ENCODE measurements at regions not wholly inside any gene's neighbourhood (a gene's known extent, or its start where the extent isn't known, plus 50 kb on each side); places are given as distances from the start of the nearest gene placed in this dataset.
A peak's percentile ranks its signal among the peaks of the same experiment; 100 is the strongest.

- no peaks in the 10 kb centered on the region for H3K36me3 ChIP-seq (ENCODE audit: control insufficient read depth in 2 of 2, insufficient read depth in 1 of 2, low read length in 2 of 2)
- H3K4me3 ChIP-seq (ENCODE audit: low read depth, low read length) = no peak overlapping the region
- peaks cover 8% of the 10 kb centered on the region for H3K4me1 ChIP-seq (ENCODE audit: control insufficient read depth, insufficient read depth, low read length)
- POLR2A ChIA-PET = no interaction called here
- peak overlapping the region; percentile 21 for H3K27ac ChIP-seq (ENCODE audit: extremely low read depth, low read depth, low read length)
- no peaks in the 10 kb centered on the region for H3K9me3 ChIP-seq (ENCODE audit: control insufficient read depth, insufficient read depth, low read depth, low read length)
- CTCF ChIA-PET = interaction anchor here (0.6 kb wide), 1 partner anchor 21 kb away, joined by 4 read pairs; no protein-coding TSS in a partner anchor
- TF ChIP-seq HOXA7 (CRISPR knock-in tag; IDR thresholded peaks at IDR 0.05; ENCODE audit: borderline replicate concordance) (no peak), ZNF354C (tag by site-specific recombination; IDR thresholded peaks at IDR 0.05; ENCODE audit: borderline replicate concordance, low read depth) (no peak), ZNF76 (tag by site-specific recombination; IDR thresholded peaks at IDR 0.05; ENCODE audit: borderline replicate concordance, low read depth) (no peak), ZBTB21 (tag by site-specific recombination; IDR thresholded peaks at IDR 0.05) (no peak), ZNF449 (tag by site-specific recombination; IDR thresholded peaks at IDR 0.05) (no peak; the same call in 1 of the 2 replicates), PATZ1 (tag by site-specific recombination; IDR thresholded peaks at IDR 0.05) (no peak), HIC1 (tag by site-specific recombination; IDR thresholded peaks at IDR 0.05) (0 out of 2 replicates have a peak, but pooled peaks have one; percentile 37), ZNF488 (tag by site-specific recombination; IDR thresholded peaks at IDR 0.05) (peak; percentile 60; the same call in 1 of the 2 replicates), KLF10 (tag by site-specific recombination; IDR thresholded peaks at IDR 0.05) (0 out of 2 replicates have a peak, but pooled peaks have one; percentile 26), ZNF157 (tag by site-specific recombination; IDR thresholded peaks at IDR 0.05) (no peak), ZNF175 (tag by site-specific recombination; IDR thresholded peaks at IDR 0.05) (no peak), HOXD13 (CRISPR knock-in tag; IDR thresholded peaks at IDR 0.05; ENCODE audit: borderline replicate concordance) (no peak), IKZF3 (tag by site-specific recombination; IDR thresholded peaks at IDR 0.05) (no peak), ZNF561 (tag by site-specific recombination; IDR thresholded peaks at IDR 0.05; ENCODE audit: borderline replicate concordance) (peak; percentile 85), ZBTB20 (tag by site-specific recombination; IDR thresholded peaks at IDR 0.05) (no peak), ZEB2 (tag by site-specific recombination; IDR thresholded peaks at IDR 0.05) (peak; percentile 65), ZNF335 (tag by site-specific recombination; conservative IDR thresholded peaks at IDR 0.05) (no peak), ZNF585B (tag by site-specific recombination; IDR thresholded peaks at IDR 0.05) (no peak), KLF9 (tag by site-specific recombination; IDR thresholded peaks at IDR 0.05; ENCODE audit: low read depth) (no peak)
- TF ChIP-seq, protein P1, sequence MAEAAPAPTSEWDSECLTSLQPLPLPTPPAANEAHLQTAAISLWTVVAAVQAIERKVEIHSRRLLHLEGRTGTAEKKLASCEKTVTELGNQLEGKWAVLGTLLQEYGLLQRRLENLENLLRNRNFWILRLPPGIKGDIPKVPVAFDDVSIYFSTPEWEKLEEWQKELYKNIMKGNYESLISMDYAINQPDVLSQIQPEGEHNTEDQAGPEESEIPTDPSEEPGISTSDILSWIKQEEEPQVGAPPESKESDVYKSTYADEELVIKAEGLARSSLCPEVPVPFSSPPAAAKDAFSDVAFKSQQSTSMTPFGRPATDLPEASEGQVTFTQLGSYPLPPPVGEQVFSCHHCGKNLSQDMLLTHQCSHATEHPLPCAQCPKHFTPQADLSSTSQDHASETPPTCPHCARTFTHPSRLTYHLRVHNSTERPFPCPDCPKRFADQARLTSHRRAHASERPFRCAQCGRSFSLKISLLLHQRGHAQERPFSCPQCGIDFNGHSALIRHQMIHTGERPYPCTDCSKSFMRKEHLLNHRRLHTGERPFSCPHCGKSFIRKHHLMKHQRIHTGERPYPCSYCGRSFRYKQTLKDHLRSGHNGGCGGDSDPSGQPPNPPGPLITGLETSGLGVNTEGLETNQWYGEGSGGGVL (tag by site-specific recombination; IDR thresholded peaks at IDR 0.05) = no peak
- TF ChIP-seq, protein P2, sequence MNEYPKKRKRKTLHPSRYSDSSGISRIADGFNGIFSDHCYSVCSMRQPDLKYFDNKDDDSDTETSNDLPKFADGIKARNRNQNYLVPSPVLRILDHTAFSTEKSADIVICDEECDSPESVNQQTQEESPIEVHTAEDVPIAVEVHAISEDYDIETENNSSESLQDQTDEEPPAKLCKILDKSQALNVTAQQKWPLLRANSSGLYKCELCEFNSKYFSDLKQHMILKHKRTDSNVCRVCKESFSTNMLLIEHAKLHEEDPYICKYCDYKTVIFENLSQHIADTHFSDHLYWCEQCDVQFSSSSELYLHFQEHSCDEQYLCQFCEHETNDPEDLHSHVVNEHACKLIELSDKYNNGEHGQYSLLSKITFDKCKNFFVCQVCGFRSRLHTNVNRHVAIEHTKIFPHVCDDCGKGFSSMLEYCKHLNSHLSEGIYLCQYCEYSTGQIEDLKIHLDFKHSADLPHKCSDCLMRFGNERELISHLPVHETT (tag by site-specific recombination; IDR thresholded peaks at IDR 0.05) = no peak
- TF ChIP-seq, protein P3, sequence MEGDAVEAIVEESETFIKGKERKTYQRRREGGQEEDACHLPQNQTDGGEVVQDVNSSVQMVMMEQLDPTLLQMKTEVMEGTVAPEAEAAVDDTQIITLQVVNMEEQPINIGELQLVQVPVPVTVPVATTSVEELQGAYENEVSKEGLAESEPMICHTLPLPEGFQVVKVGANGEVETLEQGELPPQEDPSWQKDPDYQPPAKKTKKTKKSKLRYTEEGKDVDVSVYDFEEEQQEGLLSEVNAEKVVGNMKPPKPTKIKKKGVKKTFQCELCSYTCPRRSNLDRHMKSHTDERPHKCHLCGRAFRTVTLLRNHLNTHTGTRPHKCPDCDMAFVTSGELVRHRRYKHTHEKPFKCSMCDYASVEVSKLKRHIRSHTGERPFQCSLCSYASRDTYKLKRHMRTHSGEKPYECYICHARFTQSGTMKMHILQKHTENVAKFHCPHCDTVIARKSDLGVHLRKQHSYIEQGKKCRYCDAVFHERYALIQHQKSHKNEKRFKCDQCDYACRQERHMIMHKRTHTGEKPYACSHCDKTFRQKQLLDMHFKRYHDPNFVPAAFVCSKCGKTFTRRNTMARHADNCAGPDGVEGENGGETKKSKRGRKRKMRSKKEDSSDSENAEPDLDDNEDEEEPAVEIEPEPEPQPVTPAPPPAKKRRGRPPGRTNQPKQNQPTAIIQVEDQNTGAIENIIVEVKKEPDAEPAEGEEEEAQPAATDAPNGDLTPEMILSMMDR (tag by site-specific recombination; IDR thresholded peaks at IDR 0.05) = no peak
- TF ChIP-seq, protein P4, sequence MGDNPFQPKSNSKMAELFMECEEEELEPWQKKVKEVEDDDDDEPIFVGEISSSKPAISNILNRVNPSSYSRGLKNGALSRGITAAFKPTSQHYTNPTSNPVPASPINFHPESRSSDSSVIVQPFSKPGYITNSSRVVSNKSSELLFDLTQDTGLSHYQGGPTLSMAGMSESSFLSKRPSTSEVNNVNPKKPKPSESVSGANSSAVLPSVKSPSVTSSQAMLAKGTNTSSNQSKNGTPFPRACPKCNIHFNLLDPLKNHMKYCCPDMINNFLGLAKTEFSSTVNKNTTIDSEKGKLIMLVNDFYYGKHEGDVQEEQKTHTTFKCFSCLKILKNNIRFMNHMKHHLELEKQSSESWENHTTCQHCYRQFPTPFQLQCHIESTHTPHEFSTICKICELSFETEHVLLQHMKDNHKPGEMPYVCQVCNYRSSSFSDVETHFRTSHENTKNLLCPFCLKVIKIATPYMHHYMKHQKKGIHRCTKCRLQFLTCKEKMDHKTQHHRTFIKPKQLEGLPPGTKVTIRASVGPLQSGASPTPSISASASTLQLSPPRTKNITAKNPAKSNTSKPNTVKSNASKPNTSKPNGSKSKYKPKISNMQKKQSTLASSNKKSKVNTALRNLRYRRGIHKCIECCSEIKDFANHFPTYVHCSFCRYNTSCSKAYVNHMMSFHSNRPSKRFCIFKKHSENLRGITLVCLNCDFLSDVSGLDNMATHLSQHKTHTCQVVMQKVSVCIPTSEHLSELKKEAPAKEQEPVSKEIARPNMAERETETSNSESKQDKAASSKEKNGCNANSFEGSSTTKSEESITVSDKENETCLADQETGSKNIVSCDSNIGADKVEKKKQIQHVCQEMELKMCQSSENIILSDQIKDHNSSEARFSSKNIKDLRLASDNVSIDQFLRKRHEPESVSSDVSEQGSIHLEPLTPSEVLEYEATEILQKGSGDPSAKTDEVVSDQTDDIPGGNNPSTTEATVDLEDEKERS (tag by site-specific recombination; IDR thresholded peaks at IDR 0.05) = no peak
Measured at GRCh38 chr1:208747979-208748378, 503.8 kb upstream of the PLXNA2 start.
